CD4-positive, alpha-beta T cell treated with Interleukin-15 for 1 hour (primary cell): ENCODE measurements at regions not wholly inside any gene's neighbourhood (a gene's known extent, or its start where the extent isn't known, plus 50 kb on each side); places are given as distances from the start of the nearest gene placed in this dataset.
"Not testable (repeated sequence)": the region's sequence is repeated elsewhere in the genome, so short reads cannot be mapped to it uniquely, and the experiment has no call there.

Experiments
- DNase-seq: peaks from one replicate; pipeline ENCODE4 v3.0.0-alpha.2; 2020

- DNase-seq = no peak
These were observed 2245.0 kb upstream of the RAG2 start for GRCh38 chr11:38842991-38843390.

- DNase-seq = no peak
These were observed 2241.0 kb upstream of the RAG2 start for GRCh38 chr11:38839071-38839470.

DNA sequence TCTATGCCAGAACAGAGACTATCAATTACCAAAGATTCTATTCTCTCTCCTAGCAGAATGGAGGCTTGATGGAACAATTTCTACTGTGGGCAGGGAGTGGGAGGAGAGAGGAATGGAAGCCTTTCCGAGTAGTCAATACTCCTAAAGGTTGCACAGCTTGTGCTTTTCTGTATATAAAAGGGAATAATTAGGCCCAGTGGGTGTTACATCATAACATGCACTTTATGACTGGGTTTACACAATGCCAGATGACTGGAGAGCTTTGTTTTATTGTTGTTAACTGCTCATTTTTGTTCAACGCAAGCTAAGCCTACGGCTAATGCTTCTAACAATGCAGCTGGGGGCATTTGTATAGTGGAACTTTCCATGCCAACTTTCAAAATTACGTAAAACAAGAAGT lies 2237.9 kb upstream of the RAG2 start:
- DNase-seq = no peak

DNA sequence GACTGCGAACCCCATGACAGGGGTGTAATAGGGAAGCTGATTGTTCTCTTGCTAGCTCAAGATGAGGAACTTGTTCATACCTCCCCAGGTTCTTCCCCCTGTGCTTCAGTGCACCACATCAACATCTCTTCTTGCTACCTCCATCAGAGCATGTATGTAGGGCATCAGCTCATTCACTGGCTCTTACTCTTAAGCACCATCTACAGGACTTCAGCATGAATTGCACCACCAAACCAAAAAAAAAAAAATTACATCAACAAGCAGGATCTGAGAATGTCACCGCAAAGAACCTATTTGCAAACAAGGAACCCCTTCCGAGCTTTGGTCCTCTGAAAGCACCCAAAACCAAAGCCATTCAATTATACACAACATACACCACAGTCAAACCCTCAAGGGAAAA lies 2226.5 kb upstream of the RAG2 start:
- no peak for DNase-seq

DNA sequence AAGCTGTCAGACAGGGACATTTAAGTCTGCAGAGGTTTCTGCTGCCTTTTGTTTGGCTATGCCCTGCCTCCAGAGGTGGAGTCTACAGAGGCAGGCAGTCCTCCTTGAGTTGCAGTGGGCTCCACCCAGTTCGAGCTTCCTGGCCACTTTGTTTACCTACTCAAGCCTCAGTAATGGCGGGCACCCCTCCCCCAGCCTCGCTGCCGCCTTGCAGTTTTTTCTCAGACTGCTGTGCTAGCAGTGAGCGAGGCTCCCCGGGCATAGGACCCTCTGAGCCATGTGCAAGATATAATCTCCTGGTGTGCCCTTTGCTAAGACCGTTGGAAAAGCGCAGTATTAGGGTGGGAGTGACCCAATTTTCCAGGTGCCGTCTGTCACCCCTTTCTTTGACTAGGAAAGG lies 2223.8 kb upstream of the RAG2 start:
- DNase-seq = not testable (repeated sequence)

DNA sequence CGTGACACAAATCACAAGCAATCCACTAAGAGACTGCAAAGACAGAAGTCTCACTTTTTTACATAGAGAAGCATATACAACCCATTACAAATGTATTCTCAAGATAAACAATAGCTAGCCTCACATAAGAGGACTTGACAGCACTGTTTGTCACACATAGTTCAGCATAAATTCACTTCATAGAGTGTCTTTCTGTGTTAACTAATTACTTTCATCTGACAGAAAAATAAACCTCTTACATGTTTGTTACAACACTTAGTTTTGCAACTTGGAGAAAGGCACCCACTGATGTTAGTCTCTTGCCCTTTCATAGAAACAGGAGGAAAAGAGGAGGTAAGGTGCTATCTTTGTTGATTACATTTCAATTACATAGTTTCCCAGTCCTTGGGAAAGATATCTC lies 2221.9 kb upstream of the RAG2 start:
- no peak for DNase-seq

- no peak for DNase-seq
These were observed 2220.7 kb upstream of the RAG2 start for GRCh38 chr11:38818720-38819119.

DNA sequence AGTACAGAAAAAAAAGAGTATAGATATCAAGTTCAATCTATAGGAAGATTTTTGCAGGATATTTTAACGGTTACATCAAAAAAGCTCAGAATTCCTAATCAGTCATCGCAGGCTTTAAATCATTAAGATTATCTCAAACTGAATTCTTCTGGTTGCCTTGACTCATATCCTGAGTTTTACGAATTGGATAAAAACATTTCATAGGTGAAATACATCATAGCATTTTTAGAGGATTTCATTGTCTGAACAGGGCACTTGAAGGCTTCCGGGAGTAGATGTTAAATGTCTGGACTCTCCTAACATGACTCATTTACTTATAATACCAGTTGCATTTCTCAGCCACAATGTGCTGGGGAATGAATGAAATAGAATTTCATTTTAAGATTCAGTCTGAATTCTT lies 2216.6 kb upstream of the RAG2 start:
- DNase-seq = no peak

GRCh38 chr11:38809521-38809920 lies 2211.5 kb upstream of the RAG2 start:
- no peak for DNase-seq

- no peak for DNase-seq
These were observed 2198.2 kb upstream of the RAG2 start for GRCh38 chr11:38796281-38796680.

- DNase-seq = no peak
These were observed 2197.0 kb upstream of the RAG2 start for GRCh38 chr11:38795027-38795426.

DNA sequence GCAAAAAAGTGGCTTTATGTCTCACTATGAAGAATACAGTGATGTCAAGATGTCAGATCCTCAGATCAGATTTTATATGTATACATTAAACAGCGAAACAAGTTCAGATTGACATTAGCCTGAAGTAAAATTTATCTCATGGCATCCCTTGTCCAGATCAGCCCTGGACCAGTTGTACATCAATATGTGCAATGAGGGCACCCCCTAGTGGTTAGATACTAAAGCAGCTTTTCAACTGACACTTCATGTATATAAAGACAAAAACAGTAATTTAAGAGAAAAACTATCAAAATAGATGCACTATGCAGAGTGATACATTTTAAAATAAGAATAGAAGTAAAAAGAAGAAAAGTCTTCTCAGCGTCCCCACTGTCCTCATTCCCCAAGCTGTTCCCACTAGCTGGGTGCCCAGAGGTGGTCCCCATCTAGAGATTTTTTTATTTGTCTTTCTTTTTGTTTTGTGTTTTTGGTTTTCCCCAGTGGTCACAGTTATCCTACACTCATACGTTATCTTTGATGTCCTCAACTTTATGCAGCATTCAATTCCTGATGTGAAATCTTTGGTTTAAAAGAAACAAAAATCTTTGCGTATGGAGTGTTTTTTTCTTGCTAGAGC lies 2193.4 kb upstream of the RAG2 start:
- DNase-seq = no peak

DNA sequence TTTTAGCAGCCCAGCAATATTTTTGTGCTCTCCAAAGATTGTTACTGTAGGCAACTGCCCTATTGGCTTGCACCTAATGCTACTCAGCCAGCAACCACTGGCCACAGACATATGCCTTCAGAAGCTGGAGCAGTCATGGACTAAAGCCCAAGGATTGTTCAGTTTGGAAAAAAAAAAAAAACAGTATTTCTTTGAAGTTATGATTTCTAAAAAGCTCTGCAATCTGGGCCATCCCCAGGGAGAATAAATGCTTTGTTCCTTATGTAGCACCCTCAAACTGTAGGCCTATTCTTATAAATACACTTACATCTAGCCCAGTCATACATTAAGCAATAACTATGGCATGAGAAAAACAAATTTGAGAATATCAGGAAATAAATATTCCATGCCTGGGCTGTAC lies 2190.5 kb upstream of the RAG2 start:
- no peak for DNase-seq

- no peak for DNase-seq
These were observed 2186.1 kb upstream of the RAG2 start for GRCh38 chr11:38784164-38784563.

DNA sequence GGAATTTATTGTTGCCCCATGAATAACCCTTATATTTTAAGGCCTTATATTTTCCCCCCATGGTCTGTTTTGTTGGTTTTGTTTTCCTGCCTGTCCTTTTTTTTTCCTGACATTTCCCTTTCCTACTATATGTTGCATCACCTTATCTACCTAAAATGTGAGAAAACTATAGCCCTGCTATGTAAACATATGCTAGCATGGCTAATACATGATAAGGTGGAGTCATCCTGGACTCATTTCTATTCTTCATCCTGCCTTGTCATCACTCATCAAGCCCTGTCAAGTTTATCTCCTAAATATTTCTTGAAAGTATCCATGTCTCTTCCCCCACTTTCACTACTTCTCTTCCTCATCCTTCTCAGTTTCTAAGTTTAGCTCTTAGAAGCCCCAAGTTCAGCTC lies 2168.8 kb upstream of the RAG2 start:
- no peak for DNase-seq

DNA sequence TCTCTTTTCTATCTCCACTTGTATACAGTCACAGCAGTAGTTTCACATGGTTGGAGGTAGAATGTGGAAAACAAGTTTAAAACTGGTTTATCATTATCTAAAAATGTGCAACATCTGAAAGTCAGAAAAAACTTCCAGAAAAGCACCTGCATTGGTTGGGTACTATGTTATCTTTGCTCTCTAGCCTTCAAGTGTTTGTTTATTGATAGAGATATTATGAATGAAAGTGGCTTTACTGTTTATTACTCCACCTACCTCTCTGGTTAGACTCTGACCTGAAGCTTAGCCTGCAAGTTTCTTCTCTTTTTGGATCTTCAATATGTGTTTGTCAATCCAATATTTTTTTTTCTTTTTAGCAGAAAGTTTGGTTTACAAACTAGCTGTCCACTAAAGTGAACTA lies 2161.4 kb upstream of the RAG2 start:
- no peak for DNase-seq

DNA sequence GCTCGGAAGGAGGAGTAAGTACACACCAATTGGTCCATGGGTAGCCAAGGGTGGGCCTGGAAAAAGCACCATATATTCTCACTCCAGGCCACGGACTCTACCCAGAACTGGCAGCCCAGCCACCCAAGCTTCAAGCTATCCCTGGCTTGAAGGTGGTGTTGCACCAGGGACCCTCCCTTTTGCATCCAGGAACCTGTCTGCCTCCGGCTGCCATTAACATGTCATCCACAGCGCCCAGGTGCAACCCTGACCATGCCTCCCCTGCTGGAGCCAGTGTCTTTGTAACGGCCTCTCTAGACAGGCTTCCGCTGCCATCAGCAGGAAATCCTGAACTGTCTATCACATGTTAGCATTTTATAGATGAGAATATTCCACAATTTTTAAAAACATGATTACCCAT lies 2158.5 kb upstream of the RAG2 start:
- no peak for DNase-seq

DNA sequence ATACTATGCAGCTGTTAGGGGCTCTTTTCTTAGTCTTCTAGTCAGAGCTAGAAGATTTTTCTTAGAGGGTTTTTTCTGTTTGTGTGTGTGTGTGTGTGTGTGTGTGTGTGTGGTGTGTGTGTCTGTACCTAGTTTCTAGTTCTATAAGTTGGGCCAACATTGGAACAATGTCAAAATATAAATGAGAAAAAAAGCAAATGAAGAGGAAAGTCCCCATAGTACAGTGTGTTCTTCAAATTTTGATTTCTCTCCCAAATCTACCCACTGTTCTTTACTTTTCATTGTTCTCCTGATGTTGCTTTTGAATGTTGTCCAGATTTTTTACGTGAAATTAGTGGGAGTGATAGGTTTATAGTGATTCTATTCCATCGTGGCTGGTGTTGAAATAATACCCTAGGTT lies 2153.4 kb upstream of the RAG2 start:
- DNase-seq = no peak

GRCh38 chr11:38746516-38746915 lies 2148.5 kb upstream of the RAG2 start:
- not testable (repeated sequence) for DNase-seq

GRCh38 chr11:38723361-38723760 lies 2125.3 kb upstream of the RAG2 start:
- DNase-seq = no peak

- DNase-seq = no peak
These were observed 2123.7 kb upstream of the RAG2 start for GRCh38 chr11:38721586-38722315.

- DNase-seq = no peak
These were observed 2120.6 kb upstream of the RAG2 start for GRCh38 chr11:38718659-38719058.

DNA sequence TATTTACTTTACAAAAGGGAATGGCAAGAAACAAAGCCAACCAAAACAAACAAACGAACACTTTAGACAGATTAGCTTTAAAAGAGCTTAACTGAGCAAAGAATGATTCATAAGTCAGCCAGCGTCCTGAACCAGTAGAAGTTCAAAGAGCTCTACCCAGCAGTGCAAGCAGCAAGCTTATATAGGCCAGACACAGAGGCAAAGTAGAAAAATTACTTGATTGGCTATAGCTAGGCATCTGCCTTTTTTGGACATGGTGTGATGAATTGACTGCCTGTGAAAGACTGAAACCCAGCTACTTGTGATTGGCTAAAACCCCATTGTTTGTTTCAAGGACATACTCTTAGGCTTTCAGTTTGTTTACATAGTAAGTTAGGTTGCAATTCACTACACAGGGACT lies 2120.0 kb upstream of the RAG2 start:
- no peak for DNase-seq

DNA sequence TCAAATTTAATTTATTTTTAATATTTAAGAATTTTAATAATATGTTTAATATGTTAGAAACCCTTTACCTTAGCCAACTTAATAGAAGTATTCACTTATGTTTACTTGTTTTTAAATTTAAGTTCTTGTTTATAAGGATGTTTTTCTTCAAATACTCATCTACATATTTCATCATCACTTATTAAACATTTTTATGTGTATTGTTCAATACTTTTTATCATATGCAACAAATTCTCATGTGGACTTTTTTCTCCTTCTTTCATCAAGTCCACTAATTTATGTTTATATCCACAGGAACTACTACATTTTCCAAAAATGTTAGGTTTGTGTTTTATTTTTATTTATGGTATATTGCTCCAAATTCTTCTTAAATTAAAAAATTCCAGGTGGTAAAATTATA lies 2113.1 kb upstream of the RAG2 start:
- no peak for DNase-seq

DNA sequence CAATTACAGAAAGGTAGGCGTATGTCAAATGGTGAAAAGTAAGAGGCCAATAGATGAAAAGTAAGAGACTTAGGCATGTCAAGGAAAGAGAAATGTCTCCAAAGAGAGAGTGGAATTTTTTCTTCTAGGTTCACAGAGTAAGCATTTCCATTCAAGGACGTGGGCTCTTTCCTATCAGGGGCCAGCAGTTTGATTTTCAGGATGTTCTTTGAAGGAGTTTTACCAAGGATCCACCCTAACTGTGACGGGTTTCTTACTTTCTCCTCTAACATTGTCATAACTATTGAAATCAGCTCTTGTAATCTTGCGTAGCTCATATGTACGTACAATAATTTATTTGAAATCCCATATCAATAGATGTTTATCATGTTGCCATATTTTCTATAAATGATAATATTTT lies 2112.2 kb upstream of the RAG2 start:
- no peak for DNase-seq
